Breast epithelium (tissue), 4 donors: ENCODE measurements at regions not wholly inside any gene's neighbourhood (a gene's known extent, or its start where the extent isn't known, plus 50 kb on each side); places are given as distances from the start of the nearest gene placed in this dataset.

Source experiments
- DNase-seq, 2 donors: peaks; one replicate each; pipeline ENCODE4 v3.0.0-alpha.2; 2019; ENCODE audit warnings: low spot score in 2 of 2
- H3K27ac ChIP-seq, 2 donors: fragments of 200-600 bp; sonication (generic) in 1 of 2; one replicate each; pipeline ENCODE4 v1.5.1; 2016 to 2019; ENCODE audit warnings: mild to moderate bottlenecking in 1 of 2
- H3K27me3 ChIP-seq, 2 donors: fragments of 200-600 bp; sonication (generic) in 1 of 2; one replicate each; pipeline versions ENCODE4 v1.5.1 to v1.6.0; 2017 to 2019; ENCODE audit warnings: control low read depth in 1 of 2, mild to moderate bottlenecking in 1 of 2
- H3K36me3 ChIP-seq: fragments of 200-600 bp; one replicate; pipeline ENCODE4 v1.5.1; 2019
- H3K4me1 ChIP-seq, 2 donors: fragments of 200-600 bp; sonication (generic); one replicate each; pipeline ENCODE4 v1.5.1; 2016 to 2019; ENCODE audit warnings: control low read depth in 1 of 2
- H3K4me3 ChIP-seq, 3 donors: fragments of 200-600 bp; sonication (generic); 1 replicate in 2 of 3; 2 replicates in 1 of 3; pipeline ENCODE4 v1.5.1; 2016 to 2019; ENCODE audit warnings: mild to moderate bottlenecking in 3 of 3, moderate library complexity in 2 of 3
- H3K9me3 ChIP-seq, 2 donors: fragments of 200-600 bp; sonication (generic) in 1 of 2; one replicate each; pipeline ENCODE4 v1.5.1; 2016 to 2019; ENCODE audit warnings: control low read depth in 1 of 2
- CTCF ChIP-seq, 3 donors: fragments of 450-650 bp; IDR thresholded peaks; one replicate each; pipeline ENCODE4 v1.5.1; 2016 to 2017; ENCODE audit warnings: antibody characterized with exemption in 3 of 3, mild to moderate bottlenecking in 3 of 3, moderate library complexity in 3 of 3
- POLR2A ChIP-seq: fragments of 450-650 bp; IDR thresholded peaks from one replicate; pipeline ENCODE4 v1.6.1; 2016; ENCODE audit warnings: antibody characterized with exemption, mild to moderate bottlenecking, moderate library complexity
- POLR2AphosphoS5 ChIP-seq, 3 donors: sonication (generic); formaldehyde crosslinking; IDR thresholded peaks; one replicate each; pipeline ENCODE4 v1.6.1; 2017; ENCODE audit warnings: antibody characterized with exemption in 3 of 3
- intact Hi-C: fragments of 100-400 bp; cut with DNase I; formaldehyde crosslinking; loops from one replicate; pipeline ENCODE4 v1.15.1; 2023; ENCODE audit warnings: low total_unique reads

- intact Hi-C loops: loop anchor here (5.0 kb wide), 1 partner anchor 869 kb away; no protein-coding TSS in a partner anchor
- no peak for TF ChIP-seq POLR2A
- no peak for TF ChIP-seq POLR2AphosphoS5 (IDR thresholded peaks at IDR 0.05)
- TF ChIP-seq CTCF (IDR thresholded peaks at IDR 0.05): no peak
- H3K4me1 ChIP-seq: no peaks in the 10 kb centered on the region
Observed at GRCh38 chr3:96361241-96361640, 453.2 kb upstream of the EPHA6 start.

DNA sequence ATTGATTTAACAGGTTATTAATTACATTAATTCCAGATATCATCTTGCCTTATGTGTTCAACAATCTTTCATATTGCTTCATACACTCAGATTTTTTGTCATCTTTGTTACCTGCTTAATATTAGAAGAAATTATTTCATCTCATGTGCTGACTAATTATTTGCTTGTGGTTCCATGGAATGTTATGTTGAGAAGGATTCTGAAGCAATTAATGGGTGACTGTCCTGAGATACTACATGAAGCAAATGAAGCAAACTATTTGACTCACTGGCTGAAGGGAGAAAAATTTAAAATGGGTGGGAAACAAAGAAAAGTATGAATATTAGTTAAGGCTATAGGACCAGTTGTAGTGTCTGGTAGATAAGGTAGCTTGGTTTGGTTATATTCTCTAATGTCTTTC lies 443.8 kb upstream of the EPHA6 start:
- Histone ChIP-seq H3K4me3 (no peak overlapping the region), H3K4me1 (no peaks in the 10 kb centered on the region), H3K27ac (no peak overlapping the region), H3K9me3 (no peaks in the 10 kb centered on the region), H3K36me3 (no peaks in the 10 kb centered on the region), H3K27me3 (no peaks in the 10 kb centered on the region)
- DNase-seq: no peak
- TF ChIP-seq POLR2A: no peak
- no peak for TF ChIP-seq POLR2AphosphoS5 (IDR thresholded peaks at IDR 0.05)
- TF ChIP-seq CTCF (IDR thresholded peaks at IDR 0.05): no peak
- intact Hi-C loops: no loop called here

More at GRCh38 chr3:96361241-96361640, 453.2 kb upstream of the EPHA6 start:
- DNase-seq: no peak
- Histone ChIP-seq H3K27ac (no peak overlapping the region), H3K9me3 (peaks cover 0 to 13% of the 10 kb centered on the region in 2 donors), H3K27me3 (no peaks in the 10 kb centered on the region), H3K36me3 (no peaks in the 10 kb centered on the region), H3K4me3 (no peak overlapping the region)

DNA sequence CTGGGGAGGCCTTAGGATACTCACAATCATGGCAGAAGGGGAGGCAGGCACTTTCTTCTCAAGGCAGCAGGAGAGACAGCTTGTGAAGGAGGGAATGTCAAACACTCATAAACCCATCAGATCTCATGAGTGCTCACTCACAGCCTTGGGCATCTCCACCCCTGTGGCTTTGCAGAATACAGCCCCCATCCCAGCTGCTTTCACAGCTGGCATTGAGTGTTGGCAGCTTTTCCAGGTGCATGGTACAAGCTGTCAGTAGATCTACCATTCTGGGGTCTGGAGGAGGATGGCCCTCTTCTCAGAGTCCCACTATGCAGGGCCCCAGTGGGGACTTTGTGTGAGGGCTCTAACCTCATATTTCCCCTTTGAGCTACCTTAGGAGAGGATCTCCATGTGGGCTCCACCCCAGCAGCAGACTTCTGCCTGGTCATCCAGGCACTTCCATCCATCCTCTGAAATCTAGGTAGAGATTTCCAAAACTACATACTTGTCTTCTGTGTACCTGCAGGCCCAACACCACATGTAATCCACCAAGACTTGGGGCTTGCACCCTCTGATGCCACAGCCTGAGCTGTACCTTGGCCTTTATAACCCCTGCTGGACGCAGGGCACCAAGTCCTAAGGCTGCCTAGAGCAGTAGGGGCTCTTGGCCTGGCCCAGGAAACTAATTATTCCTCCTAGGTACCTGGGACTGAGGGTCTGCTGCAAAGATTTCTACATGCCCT lies 404.2 kb upstream of the EPHA6 start:
- no peaks in the 10 kb centered on the region for H3K4me1 ChIP-seq
- TF ChIP-seq POLR2AphosphoS5 (IDR thresholded peaks at IDR 0.05) (no peak), POLR2A (no peak), CTCF (IDR thresholded peaks at IDR 0.05) (no peak)
- intact Hi-C loops: no loop called here
- no peak overlapping the region for H3K4me3 ChIP-seq
- DNase-seq: no peak
- H3K36me3 ChIP-seq: no peaks in the 10 kb centered on the region
- H3K27ac ChIP-seq: no peak overlapping the region
- H3K9me3 ChIP-seq: peaks cover 0 to 6% of the 10 kb centered on the region in 2 donors
- no peaks in the 10 kb centered on the region for H3K27me3 ChIP-seq

- Histone ChIP-seq H3K27ac (no peak overlapping the region), H3K36me3 (no peaks in the 10 kb centered on the region), H3K4me1 (no peaks in the 10 kb centered on the region), H3K4me3 (no peak overlapping the region), H3K27me3 (no peaks in the 10 kb centered on the region), H3K9me3 (no peaks in the 10 kb centered on the region)
- no peak for DNase-seq
- TF ChIP-seq CTCF (IDR thresholded peaks at IDR 0.05) (no peak), POLR2AphosphoS5 (IDR thresholded peaks at IDR 0.05) (no peak), POLR2A (no peak)
- intact Hi-C loops: no loop called here
Observed at GRCh38 chr3:96416549-96417255, 397.7 kb upstream of the EPHA6 start.

- DNase-seq: no peak
- H3K36me3 ChIP-seq: no peaks in the 10 kb centered on the region
- H3K27ac ChIP-seq: no peak overlapping the region
- intact Hi-C loops: no loop called here
- no peaks in the 10 kb centered on the region for H3K4me1 ChIP-seq
- H3K27me3 ChIP-seq: no peaks in the 10 kb centered on the region
- TF ChIP-seq CTCF (IDR thresholded peaks at IDR 0.05) (no peak), POLR2AphosphoS5 (IDR thresholded peaks at IDR 0.05) (no peak), POLR2A (no peak)
- H3K9me3 ChIP-seq: no peaks in the 10 kb centered on the region
- no peak overlapping the region for H3K4me3 ChIP-seq
Observed at GRCh38 chr3:96428097-96428496, 386.3 kb upstream of the EPHA6 start.
